22Rv1 (cell line): ENCODE measurements at regions not wholly inside any gene's neighbourhood (a gene's known extent, or its start where the extent isn't known, plus 50 kb on each side); places are given as distances from the start of the nearest gene placed in this dataset.

Experiments
- H3K27ac ChIP-seq: fragments of 450-650 bp; 2 replicates; pipeline ENCODE4 v1.5.1; 2017
- ZFX ChIP-seq: fragments of 450-650 bp; IDR thresholded peaks from 2 replicates; pipeline ENCODE4 v1.6.1; 2017; ENCODE audit warnings: antibody characterized with exemption, borderline replicate concordance
- TF ChIP-seq, protein P1 (sequence below): fragments of 450-650 bp; IDR thresholded peaks from 2 replicates; pipeline ENCODE4 v1.5.1; 2017; ENCODE audit warnings: mild to moderate bottlenecking

DNA sequence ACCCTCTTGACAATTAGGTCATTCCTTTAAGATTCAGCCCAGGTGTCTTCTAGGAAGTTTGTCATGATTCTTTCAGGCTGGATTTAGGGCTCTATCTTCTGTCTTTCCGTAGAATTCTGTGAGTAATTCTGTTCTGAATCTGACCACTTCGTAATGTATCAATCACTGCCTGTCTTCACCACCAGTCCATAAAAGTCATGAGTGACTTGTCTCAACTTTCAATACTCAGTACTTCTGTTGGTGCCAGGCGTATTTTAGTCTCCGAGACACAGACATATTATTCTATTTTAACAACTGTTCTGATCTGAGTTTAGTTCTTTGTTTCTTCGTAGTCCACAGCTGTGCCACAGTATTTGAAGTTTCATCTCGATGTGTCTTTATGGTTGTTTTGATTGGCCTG lies 310.7 kb downstream of the PPARGC1A start:
- no peak overlapping the region for H3K27ac ChIP-seq
- TF ChIP-seq ZFX: no peak
- TF ChIP-seq, protein P1, sequence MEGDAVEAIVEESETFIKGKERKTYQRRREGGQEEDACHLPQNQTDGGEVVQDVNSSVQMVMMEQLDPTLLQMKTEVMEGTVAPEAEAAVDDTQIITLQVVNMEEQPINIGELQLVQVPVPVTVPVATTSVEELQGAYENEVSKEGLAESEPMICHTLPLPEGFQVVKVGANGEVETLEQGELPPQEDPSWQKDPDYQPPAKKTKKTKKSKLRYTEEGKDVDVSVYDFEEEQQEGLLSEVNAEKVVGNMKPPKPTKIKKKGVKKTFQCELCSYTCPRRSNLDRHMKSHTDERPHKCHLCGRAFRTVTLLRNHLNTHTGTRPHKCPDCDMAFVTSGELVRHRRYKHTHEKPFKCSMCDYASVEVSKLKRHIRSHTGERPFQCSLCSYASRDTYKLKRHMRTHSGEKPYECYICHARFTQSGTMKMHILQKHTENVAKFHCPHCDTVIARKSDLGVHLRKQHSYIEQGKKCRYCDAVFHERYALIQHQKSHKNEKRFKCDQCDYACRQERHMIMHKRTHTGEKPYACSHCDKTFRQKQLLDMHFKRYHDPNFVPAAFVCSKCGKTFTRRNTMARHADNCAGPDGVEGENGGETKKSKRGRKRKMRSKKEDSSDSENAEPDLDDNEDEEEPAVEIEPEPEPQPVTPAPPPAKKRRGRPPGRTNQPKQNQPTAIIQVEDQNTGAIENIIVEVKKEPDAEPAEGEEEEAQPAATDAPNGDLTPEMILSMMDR: no peak

DNA sequence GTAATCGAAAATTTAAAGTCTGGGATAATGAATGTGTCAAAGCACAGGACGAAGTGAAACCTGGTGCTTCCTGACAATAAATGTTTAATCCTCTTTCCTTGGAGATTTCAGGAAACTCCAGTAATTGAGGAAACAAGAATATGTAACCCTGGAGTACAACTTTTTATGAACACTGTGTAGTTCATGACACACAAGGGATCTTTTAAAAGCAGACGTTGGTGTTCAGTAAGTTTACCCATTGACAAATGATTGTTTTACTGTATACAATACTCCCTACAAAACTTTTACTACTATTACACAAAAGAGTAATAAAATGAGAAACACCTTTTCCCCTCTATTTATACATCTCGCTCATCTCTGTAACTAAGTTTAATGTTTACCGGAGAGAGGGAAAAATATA lies 312.4 kb downstream of the PPARGC1A start:
- H3K27ac ChIP-seq: no peak overlapping the region
- TF ChIP-seq, protein P1: no peak
- TF ChIP-seq ZFX: no peak

DNA sequence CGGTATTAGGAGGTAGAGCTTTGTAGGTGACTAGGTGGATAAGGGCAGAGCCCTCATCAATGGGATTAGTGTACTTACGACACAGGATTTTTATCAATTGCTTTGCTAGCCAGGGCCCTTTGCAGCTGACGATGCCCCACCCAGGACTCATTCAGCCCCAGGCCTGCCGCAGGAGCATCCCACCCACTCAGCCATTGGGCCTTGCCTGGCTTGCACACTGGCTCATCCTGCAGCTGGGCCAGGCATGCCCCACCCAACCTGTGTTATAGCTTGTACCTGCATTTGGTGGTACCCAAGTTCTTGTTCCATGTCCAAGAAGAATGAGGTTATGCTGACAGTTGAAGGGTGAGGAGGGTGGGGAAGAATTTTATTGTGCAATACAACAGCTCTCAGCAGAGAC lies 317.5 kb downstream of the PPARGC1A start:
- no peak overlapping the region for H3K27ac ChIP-seq
- no peak for TF ChIP-seq ZFX
- TF ChIP-seq, protein P1: no peak

DNA sequence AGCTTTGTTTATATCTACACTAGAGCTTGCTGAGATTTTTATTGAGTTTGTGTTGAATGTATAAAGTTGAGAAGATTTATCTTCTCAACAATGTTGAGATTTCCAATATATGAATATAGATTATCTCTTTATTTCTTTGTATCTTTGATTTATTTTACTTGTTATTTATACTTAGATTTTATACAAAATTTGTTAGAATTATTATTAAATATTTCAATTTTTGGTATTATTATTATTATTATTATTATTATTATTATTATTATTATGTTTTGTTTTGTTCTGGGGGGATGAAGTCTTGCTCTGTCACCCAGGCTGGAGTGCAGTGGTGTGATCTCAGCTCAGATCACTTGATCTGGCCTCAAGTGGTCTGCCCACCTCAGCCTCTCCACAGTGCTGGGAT lies 322.5 kb downstream of the PPARGC1A start:
- TF ChIP-seq ZFX: no peak
- TF ChIP-seq, protein P1: no peak

DNA sequence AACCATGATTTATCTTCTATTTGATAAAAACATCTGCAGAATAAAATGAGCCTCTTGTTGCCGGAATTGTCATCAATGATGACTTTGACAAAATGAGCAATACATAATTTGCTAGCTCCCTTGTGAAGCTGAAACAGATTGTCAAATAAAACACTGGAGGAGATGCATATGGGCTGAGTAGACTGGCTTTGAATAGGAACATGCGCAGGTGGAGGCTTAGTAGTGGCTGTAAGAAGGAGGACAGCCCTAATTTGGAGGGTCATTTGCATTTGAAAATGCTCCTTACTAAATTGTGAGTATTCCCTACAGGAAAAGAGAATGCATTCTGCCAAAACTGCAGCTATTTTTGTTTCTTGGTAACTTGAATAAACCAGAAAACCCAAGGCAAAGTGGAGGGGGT lies 329.1 kb downstream of the PPARGC1A start:
- TF ChIP-seq, protein P1: no peak
- no peak overlapping the region for H3K27ac ChIP-seq

More for the DNA sequence above, 322.5 kb downstream of the PPARGC1A start:
- no peak overlapping the region for H3K27ac ChIP-seq

DNA sequence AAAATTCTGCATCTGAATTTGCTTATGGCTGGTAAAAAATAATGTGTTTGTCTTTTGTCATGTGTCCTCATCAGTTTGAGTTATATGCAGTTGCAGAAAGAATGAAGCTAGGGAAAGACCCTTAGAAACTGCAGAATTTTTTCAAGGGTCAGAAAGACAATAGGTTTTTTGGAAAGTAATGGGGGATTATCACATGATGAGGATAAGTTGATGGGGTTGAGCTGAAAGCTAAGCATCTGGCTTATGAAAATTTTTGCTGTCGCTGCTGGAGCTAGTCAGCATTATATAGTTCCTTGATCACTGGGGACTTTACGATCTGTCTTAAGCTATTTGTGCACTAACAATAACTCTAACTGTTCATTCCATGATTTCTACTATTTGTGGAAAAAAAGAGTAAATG lies 331.7 kb downstream of the PPARGC1A start:
- no peak for TF ChIP-seq ZFX
- no peak overlapping the region for H3K27ac ChIP-seq

DNA sequence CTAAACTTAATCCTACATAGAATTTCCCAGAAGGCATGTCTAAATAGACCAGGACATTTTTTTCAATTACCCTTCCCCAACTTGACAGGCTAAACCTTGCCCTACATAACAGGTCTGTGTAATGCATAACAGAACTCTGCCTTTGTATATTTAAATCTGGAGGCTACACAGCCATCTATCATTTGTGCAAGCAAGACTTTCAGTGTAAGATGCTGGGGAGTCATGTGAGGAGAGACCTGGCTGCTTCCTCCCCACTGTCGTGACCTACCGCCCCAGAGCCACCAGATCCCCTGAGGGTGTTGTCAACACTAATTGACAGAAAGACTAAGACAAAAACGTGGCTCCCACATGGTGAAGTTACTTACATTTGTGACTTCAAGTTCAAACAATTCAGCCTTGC lies 342.2 kb downstream of the PPARGC1A start:
- no peak overlapping the region for H3K27ac ChIP-seq
- TF ChIP-seq, protein P1: no peak
- no peak for TF ChIP-seq ZFX

DNA sequence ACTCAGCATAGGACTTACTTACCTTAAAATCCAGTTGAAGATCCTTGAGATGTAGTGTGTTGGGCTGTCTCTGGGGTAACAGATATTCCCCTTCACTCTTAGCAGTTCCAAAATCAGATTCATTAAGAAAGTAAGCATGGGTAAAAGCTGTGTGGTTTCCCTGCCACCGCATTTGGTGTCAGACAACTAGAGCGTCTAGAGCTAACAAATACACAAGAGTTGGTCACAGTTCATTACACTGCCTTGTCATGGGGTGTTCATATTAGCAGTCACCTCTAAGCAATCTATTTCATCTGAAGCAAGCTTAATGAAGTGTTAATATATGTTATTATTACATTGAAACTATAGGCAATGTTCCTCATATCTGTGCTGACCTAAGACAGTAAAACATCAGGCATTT lies 342.8 kb downstream of the PPARGC1A start:
- no peak overlapping the region for H3K27ac ChIP-seq
- TF ChIP-seq ZFX: no peak
- TF ChIP-seq, protein P1: no peak
